Anterior cingulate cortex (tissue), 58 donors: ENCODE measurements at regions not wholly inside any gene's neighbourhood (a gene's known extent, or its start where the extent isn't known, plus 50 kb on each side); places are given as distances from the start of the nearest gene placed in this dataset.
"Not testable (repeated sequence)": the region's sequence is repeated elsewhere in the genome, so short reads cannot be mapped to it uniquely, and the experiment has no call there.

ENCODE experiments used
- DNase-seq, 58 donors: peaks; one replicate each; lab custom pipeline; 2025; lab: John Stamatoyannopoulos, UW

GRCh38 chr17:71427801-71428200 is 693.0 kb upstream of the SOX9 start:
- no peak for DNase-seq

- DNase-seq = no peak
These were observed 691.9 kb upstream of the SOX9 start for GRCh38 chr17:71428897-71429296.

GRCh38 chr17:71430281-71430680 is 690.5 kb upstream of the SOX9 start:
- DNase-seq = no peak

GRCh38 chr17:71431146-71431545 is 689.7 kb upstream of the SOX9 start:
- no peak for DNase-seq

GRCh38 chr17:71432378-71433315 is 688.2 kb upstream of the SOX9 start:
- no peak for DNase-seq

- no peak for DNase-seq
These were observed 686.1 kb upstream of the SOX9 start for GRCh38 chr17:71434716-71435115.

GRCh38 chr17:71436479-71436878 is 684.3 kb upstream of the SOX9 start:
- no peak for DNase-seq

- DNase-seq = no peak
These were observed 683.7 kb upstream of the SOX9 start for GRCh38 chr17:71437166-71437565.

- DNase-seq = no peak
These were observed 682.1 kb upstream of the SOX9 start for GRCh38 chr17:71438631-71439146.

GRCh38 chr17:71440513-71440912 is 680.3 kb upstream of the SOX9 start:
- no peak for DNase-seq

- DNase-seq = no peak
These were observed 679.7 kb upstream of the SOX9 start for GRCh38 chr17:71441098-71441497.

GRCh38 chr17:71444078-71444477 is 676.7 kb upstream of the SOX9 start:
- DNase-seq = no peak

GRCh38 chr17:71446645-71447437 is 674.0 kb upstream of the SOX9 start:
- DNase-seq = no peak

- no peak for DNase-seq
These were observed 673.2 kb upstream of the SOX9 start for GRCh38 chr17:71447644-71448043.

GRCh38 chr17:71450657-71451056 is 670.2 kb upstream of the SOX9 start:
- not testable (repeated sequence) for DNase-seq

GRCh38 chr17:71453876-71454422 is 666.9 kb upstream of the SOX9 start:
- no peak for DNase-seq

- no peak for DNase-seq
These were observed 665.6 kb upstream of the SOX9 start for GRCh38 chr17:71455219-71455618.

GRCh38 chr17:71458322-71458721 is 662.5 kb upstream of the SOX9 start:
- no peak for DNase-seq

GRCh38 chr17:71460943-71461342 is 659.9 kb upstream of the SOX9 start:
- DNase-seq = peak in 6 of 58 donors; percentile 0 to 21 (median 6)

- no peak for DNase-seq
These were observed 659.2 kb upstream of the SOX9 start for GRCh38 chr17:71461498-71462169.
